GM10248 (cell line): ENCODE measurements at regions not wholly inside any gene's neighbourhood (a gene's known extent, or its start where the extent isn't known, plus 50 kb on each side); places are given as distances from the start of the nearest gene placed in this dataset.

ENCODE experiments used
- CTCF ChIA-PET: fragments of 300-600 bp; sonication (Branson Sonifier 250); formaldehyde crosslinking; extraction: SDS; loops from one replicate; lab custom pipeline; 2021; ENCODE audit warnings: antibody characterized with exemption; lab: Yijun Ruan, JAX
- POLR2A ChIA-PET: fragments of 350-650 bp; sonication (Branson Sonifier 250); formaldehyde crosslinking; extraction: SDS; loops from one replicate; lab custom pipeline; 2020; ENCODE audit warnings: antibody characterized with exemption; lab: Yijun Ruan, JAX
- DNase-seq: peaks from one replicate; pipeline ENCODE4 v3.0.0; 2012; ENCODE audit errors: extremely low spot score
- CTCF ChIP-seq: IDR thresholded peaks from 2 replicates; pipeline ENCODE4 v1.5.1; 2012; ENCODE audit warnings: mild to moderate bottlenecking, low read depth; ENCODE audit errors: extremely low read depth, missing control alignments, control extremely low read depth

GRCh38 chr3:96192966-96193550, 621.3 kb upstream of the EPHA6 start:
- no peak for TF ChIP-seq CTCF
- CTCF ChIA-PET = no interaction called here
- POLR2A ChIA-PET = no interaction called here
- DNase-seq = no peak

- no peak for DNase-seq
- POLR2A ChIA-PET = no interaction called here
- CTCF ChIA-PET = interaction anchor here (1.1 kb wide), 1 partner anchor 11 kb away, joined by 3 read pairs; no protein-coding TSS in a partner anchor
- TF ChIP-seq CTCF = no peak
Observed at GRCh38 chr3:96200897-96201296, 613.5 kb upstream of the EPHA6 start.

- ChIA-PET POLR2A (no interaction called here), CTCF (interaction anchor here (1.1 to 2.5 kb wide), 2 partner anchors 12 kb away, joined by 3 to 8 read pairs; no protein-coding TSS in a partner anchor)
- TF ChIP-seq CTCF = no peak
- DNase-seq = no peak
Observed at GRCh38 chr3:96201463-96201862, 612.9 kb upstream of the EPHA6 start.

- POLR2A ChIA-PET = no interaction called here
Observed at GRCh38 chr3:96202181-96202580, 612.2 kb upstream of the EPHA6 start.

GRCh38 chr3:96209699-96210098, 604.7 kb upstream of the EPHA6 start:
- no peak for TF ChIP-seq CTCF
- CTCF ChIA-PET = no interaction called here
- POLR2A ChIA-PET = no interaction called here
- no peak for DNase-seq

More at GRCh38 chr3:96202181-96202580, 612.2 kb upstream of the EPHA6 start:
- CTCF ChIA-PET = interaction anchor here (2.5 kb wide), 1 partner anchor 13 kb away, joined by 8 read pairs; no protein-coding TSS in a partner anchor
- no peak for DNase-seq
- no peak for TF ChIP-seq CTCF

- no peak for TF ChIP-seq CTCF
- no peak for DNase-seq
- POLR2A ChIA-PET = no interaction called here
- CTCF ChIA-PET = interaction anchor here (1.2 kb wide), 1 partner anchor 13 kb away, joined by 3 read pairs; no protein-coding TSS in a partner anchor
Observed at GRCh38 chr3:96213393-96213792, 601.0 kb upstream of the EPHA6 start.
